ENCODE measurements at regions not wholly inside any gene's neighbourhood (a gene's known extent, or its start where the extent isn't known, plus 50 kb on each side); places are given as distances from the start of the nearest gene placed in this dataset.

GRCh38 chr15:59792359-59792758 is 103.2 kb upstream of the BNIP2 start:
- TF ChIP-seq, protein P1, sequence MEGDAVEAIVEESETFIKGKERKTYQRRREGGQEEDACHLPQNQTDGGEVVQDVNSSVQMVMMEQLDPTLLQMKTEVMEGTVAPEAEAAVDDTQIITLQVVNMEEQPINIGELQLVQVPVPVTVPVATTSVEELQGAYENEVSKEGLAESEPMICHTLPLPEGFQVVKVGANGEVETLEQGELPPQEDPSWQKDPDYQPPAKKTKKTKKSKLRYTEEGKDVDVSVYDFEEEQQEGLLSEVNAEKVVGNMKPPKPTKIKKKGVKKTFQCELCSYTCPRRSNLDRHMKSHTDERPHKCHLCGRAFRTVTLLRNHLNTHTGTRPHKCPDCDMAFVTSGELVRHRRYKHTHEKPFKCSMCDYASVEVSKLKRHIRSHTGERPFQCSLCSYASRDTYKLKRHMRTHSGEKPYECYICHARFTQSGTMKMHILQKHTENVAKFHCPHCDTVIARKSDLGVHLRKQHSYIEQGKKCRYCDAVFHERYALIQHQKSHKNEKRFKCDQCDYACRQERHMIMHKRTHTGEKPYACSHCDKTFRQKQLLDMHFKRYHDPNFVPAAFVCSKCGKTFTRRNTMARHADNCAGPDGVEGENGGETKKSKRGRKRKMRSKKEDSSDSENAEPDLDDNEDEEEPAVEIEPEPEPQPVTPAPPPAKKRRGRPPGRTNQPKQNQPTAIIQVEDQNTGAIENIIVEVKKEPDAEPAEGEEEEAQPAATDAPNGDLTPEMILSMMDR (IDR thresholded peaks at IDR 0.05; ENCODE audit: insufficient read depth, low read length, poor library complexity, severe bottlenecking), result no peak
- TF ChIP-seq EZH2phosphoT487 (conservative IDR thresholded peaks at IDR 0.05; ENCODE audit: low read length), result no peak
